A549 (cell line): ENCODE measurements at regions not wholly inside any gene's neighbourhood (a gene's known extent, or its start where the extent isn't known, plus 50 kb on each side); places are given as distances from the start of the nearest gene placed in this dataset.

Source experiments
- ATAC-seq, 2 experiments: fragments of 200-7000 bp in 1 of 2; fragments of >200 bp in 1 of 2; cut with Nextera tagmentation in 1 of 2; cut with Tn5 transposase in 1 of 2; 3 replicates each; pipeline versions ENCODE4 v1.8.0 to v1.9.1; 2018 to 2020; ENCODE audit warnings: mild to moderate bottlenecking in 1 of 2, moderate library complexity in 1 of 2
- CTCF ChIA-PET: fragments of 300-600 bp; sonication (Branson Sonifier 250); formaldehyde crosslinking; extraction: SDS; loops from one replicate; lab custom pipeline; 2021; ENCODE audit warnings: antibody characterized with exemption, inconsistent platforms; lab: Yijun Ruan, JAX
- POLR2A ChIA-PET: fragments of 350-600 bp; formaldehyde crosslinking; extraction: SDS; loops from one replicate; lab custom pipeline; 2021; ENCODE audit warnings: antibody characterized with exemption, inconsistent platforms; lab: Yijun Ruan, JAX
- DNase-seq, 2 experiments: peaks; one replicate each; pipeline versions ENCODE4 v3.0.0 to v3.0.0-alpha.2; 2011 to 2016; ENCODE audit warnings: low read depth in 1 of 2, low spot score in 1 of 2
- FAIRE-seq: peaks from 2 replicates; lab custom pipeline; 2011; peaks lifted over from hg19 to GRCh38; lab: Jason Lieb, UNC
- H3K27ac ChIP-seq, 2 experiments: fragments of >200 bp; sonication (Bioruptor Twin); formaldehyde crosslinking; 3 replicates each; pipeline ENCODE4 v1.5.1; 2016 to 2017
- H3K4me1 ChIP-seq: fragments of >200 bp; sonication (Bioruptor Twin); formaldehyde crosslinking; 3 replicates; pipeline ENCODE4 v1.6.1; 2016
- H3K4me2 ChIP-seq: fragments of >200 bp; sonication (Bioruptor Twin); formaldehyde crosslinking; 3 replicates; pipeline ENCODE4 v1.6.1; 2016
- H3K4me3 ChIP-seq: fragments of >200 bp; sonication (Bioruptor Twin); formaldehyde crosslinking; 3 replicates; pipeline ENCODE4 v1.5.1; 2016
- H3K9me3 ChIP-seq: fragments of >200 bp; sonication (Bioruptor Twin); formaldehyde crosslinking; 3 replicates; pipeline ENCODE4 v1.6.1; 2016
- CBX2 ChIP-seq: fragments of 200-600 bp; sonication (generic); IDR thresholded peaks from 2 replicates; pipeline ENCODE4 v1.6.1; 2016; ENCODE audit warnings: low read depth, mild to moderate bottlenecking, borderline replicate concordance
- EHF ChIP-seq: fragments of 250-450 bp; sonication (Bioruptor Pico); IDR thresholded peaks from 2 replicates; pipeline ENCODE4 v1.5.0; 2020; ENCODE audit warnings: mild to moderate bottlenecking
- EHMT2 ChIP-seq: fragments of 200-600 bp; sonication (generic); IDR thresholded peaks from 2 replicates; pipeline ENCODE4 v1.6.1; 2016; ENCODE audit warnings: antibody characterized with exemption, low read depth, mild to moderate bottlenecking, moderate library complexity
- EP300 ChIP-seq, 2 experiments: fragments of >200 bp; sonication (Bioruptor Twin); formaldehyde crosslinking; IDR thresholded peaks; 2 replicates in 1 of 2; 3 replicates in 1 of 2; pipeline ENCODE4 v1.6.1; 2016 to 2017
- FOSB ChIP-seq: fragments of 250-450 bp; sonication (Bioruptor Pico); IDR thresholded peaks from 2 replicates; pipeline ENCODE4 v1.5.0; 2020; ENCODE audit warnings: mild to moderate bottlenecking, moderate library complexity
- GATA3 ChIP-seq: IDR thresholded peaks from 2 replicates; pipeline ENCODE4 v1.6.1; 2012; ENCODE audit warnings: borderline replicate concordance
- HDAC2 ChIP-seq: fragments of 200-600 bp; sonication (generic); IDR thresholded peaks from 2 replicates; pipeline ENCODE4 v1.6.1; 2016
- HOXA7 ChIP-seq: fragments of 250-450 bp; sonication (Bioruptor Pico); IDR thresholded peaks from 2 replicates; pipeline ENCODE4 v1.5.0; 2020; ENCODE audit warnings: mild to moderate bottlenecking, moderate library complexity
- JUN ChIP-seq, 2 experiments: fragments of >200 bp; sonication (Bioruptor Twin); formaldehyde crosslinking; IDR thresholded peaks; 2 replicates in 1 of 2; 3 replicates in 1 of 2; pipeline ENCODE4 v1.6.1; 2016 to 2017
- JUNB ChIP-seq: fragments of >200 bp; sonication (Bioruptor Twin); formaldehyde crosslinking; IDR thresholded peaks from 2 replicates; pipeline ENCODE4 v1.6.1; 2016
- KDM1A ChIP-seq: fragments of 200-600 bp; sonication (generic); IDR thresholded peaks from 2 replicates; pipeline ENCODE4 v1.6.1; 2016; ENCODE audit warnings: low read depth, mild to moderate bottlenecking
- NFE2L2 ChIP-seq: fragments of 150-350 bp; conservative IDR thresholded peaks from 2 replicates; pipeline ENCODE4 v1.6.1; 2014; ENCODE audit warnings: low read length
- NPAS2 ChIP-seq: fragments of 250-450 bp; sonication (Bioruptor Pico); IDR thresholded peaks from 2 replicates; pipeline ENCODE4 v1.8.0; 2022; ENCODE audit warnings: mild to moderate bottlenecking, moderate library complexity, borderline replicate concordance
- POLR2A ChIP-seq: IDR thresholded peaks from 2 replicates; pipeline ENCODE4 v1.6.1; 2012; ENCODE audit warnings: mild to moderate bottlenecking, low read length
- RNF2 ChIP-seq: fragments of 200-600 bp; sonication (generic); IDR thresholded peaks from 2 replicates; pipeline ENCODE4 v1.6.1; 2016; ENCODE audit warnings: low read depth, mild to moderate bottlenecking, antibody characterized with exemption, moderate library complexity, borderline replicate concordance
- SREBF2 ChIP-seq: fragments of 450-650 bp; IDR thresholded peaks from 2 replicates; pipeline ENCODE4 v1.6.1; 2014; ENCODE audit warnings: mild to moderate bottlenecking, moderate library complexity
- TP53 ChIP-seq: fragments of 250-450 bp; sonication (Bioruptor Pico); IDR thresholded peaks from 2 replicates; pipeline ENCODE4 v1.5.0; 2021; ENCODE audit warnings: mild to moderate bottlenecking, moderate library complexity
- ZC3H11A ChIP-seq: fragments of 450-650 bp; IDR thresholded peaks from 2 replicates; pipeline ENCODE4 v1.6.1; 2014; ENCODE audit warnings: antibody characterized with exemption, mild to moderate bottlenecking
- WGBS: methylation state at CpG from one replicate; pipeline ENCODE4 v1.1.6; 2017; ENCODE audit errors: missing lambda C conversion rate; 5-methylcytosine and 5-hydroxymethylcytosine counted together
- TF ChIP-seq, protein P1 (sequence below): fragments of 450-650 bp; IDR thresholded peaks from 2 replicates; pipeline ENCODE4 v1.6.1; 2014; ENCODE audit warnings: antibody characterized with exemption
- TF ChIP-seq, protein P2 (sequence below): fragments of 150-350 bp; IDR thresholded peaks from 2 replicates; pipeline ENCODE4 v1.6.1; 2014; ENCODE audit warnings: low read depth, mild to moderate bottlenecking, low read length
- TF ChIP-seq, protein P3 (sequence below): fragments of 200-600 bp; sonication (generic); IDR thresholded peaks from 2 replicates; pipeline ENCODE4 v1.6.1; 2016; ENCODE audit warnings: antibody characterized with exemption, mild to moderate bottlenecking, moderate library complexity
- TF ChIP-seq, protein P4 (sequence below): fragments of >200 bp; sonication (Bioruptor Twin); formaldehyde crosslinking; IDR thresholded peaks from 3 replicates; pipeline ENCODE4 v1.6.1; 2016
- TF ChIP-seq, protein P5 (sequence below): fragments of >200 bp; sonication (Bioruptor Twin); formaldehyde crosslinking; IDR thresholded peaks from 2 replicates; pipeline ENCODE4 v1.6.1; 2016

DNA sequence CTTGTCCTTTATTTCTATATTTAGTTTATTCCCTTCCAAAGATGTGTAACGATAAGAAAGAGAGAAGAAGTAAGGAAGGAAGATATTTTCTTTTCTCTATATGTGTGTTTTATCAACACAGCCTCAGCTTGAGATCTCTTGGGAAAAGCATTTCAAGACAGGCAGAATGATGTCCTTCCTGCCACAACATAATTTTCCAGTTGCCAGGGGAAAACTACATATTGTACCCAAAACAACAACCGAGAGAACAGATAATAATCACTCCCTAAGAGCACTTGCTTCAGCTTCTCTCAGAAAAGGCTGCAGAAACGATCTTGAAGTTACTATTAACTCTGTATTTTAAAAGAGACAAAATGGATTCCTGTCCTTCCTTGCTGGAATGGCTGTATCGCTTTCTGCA is 151.4 kb upstream of the ITGB1 start:
- 79% methylated on average over 4 of the region's 4 CpGs for WGBS
- no peaks in the 10 kb centered on the region for H3K9me3 ChIP-seq
- POLR2A ChIA-PET, result no interaction called here
- FAIRE-seq (no peak), ATAC-seq (no peak), DNase-seq (no peak)
- TF ChIP-seq GATA3, result no peak
- TF ChIP-seq, protein P1, sequence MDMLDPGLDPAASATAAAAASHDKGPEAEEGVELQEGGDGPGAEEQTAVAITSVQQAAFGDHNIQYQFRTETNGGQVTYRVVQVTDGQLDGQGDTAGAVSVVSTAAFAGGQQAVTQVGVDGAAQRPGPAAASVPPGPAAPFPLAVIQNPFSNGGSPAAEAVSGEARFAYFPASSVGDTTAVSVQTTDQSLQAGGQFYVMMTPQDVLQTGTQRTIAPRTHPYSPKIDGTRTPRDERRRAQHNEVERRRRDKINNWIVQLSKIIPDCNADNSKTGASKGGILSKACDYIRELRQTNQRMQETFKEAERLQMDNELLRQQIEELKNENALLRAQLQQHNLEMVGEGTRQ, result no peak
- no peak for TF ChIP-seq EHF (CRISPR knock-in tag)
- TF ChIP-seq JUNB, result no peak
- TF ChIP-seq JUN (IDR thresholded peaks at IDR 0.05), result no peak
- TF ChIP-seq KDM1A, result no peak
- TF ChIP-seq HOXA7 (CRISPR knock-in tag), result no peak
- TF ChIP-seq EP300 (IDR thresholded peaks at IDR 0.05), result no peak
- TF ChIP-seq RNF2, result no peak
- TF ChIP-seq NFE2L2, result no peak
- peaks cover 13% of the 10 kb centered on the region for H3K4me1 ChIP-seq
- no peak overlapping the region for H3K4me2 ChIP-seq
- no peak overlapping the region for H3K27ac ChIP-seq
- CTCF ChIA-PET, result interaction anchor here (0.6 to 0.8 kb wide), 2 partner anchors 11 to 90 kb away, joined by 3 read pairs; no protein-coding TSS in a partner anchor
- no peak overlapping the region for H3K4me3 ChIP-seq

DNA sequence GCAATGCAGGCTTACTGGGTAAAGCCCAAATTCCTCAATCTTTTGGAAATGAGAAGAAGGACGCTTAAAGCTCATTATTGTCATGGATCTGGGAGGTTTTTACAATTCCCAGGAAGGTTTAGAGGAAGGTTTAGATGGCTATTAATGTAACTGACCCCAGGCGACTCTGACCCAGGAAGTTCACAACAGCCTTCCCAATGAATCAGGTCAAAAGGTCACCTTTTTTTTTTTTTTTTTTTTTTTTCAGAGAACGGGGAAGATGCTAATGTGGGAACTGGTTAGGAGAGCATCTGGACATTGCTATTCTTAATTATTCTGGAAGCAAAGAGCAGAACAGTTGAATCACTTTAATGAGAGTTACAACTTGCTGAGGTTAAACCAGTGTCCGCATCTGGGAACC is 149.9 kb upstream of the ITGB1 start:
- ChIA-PET CTCF (interaction anchor here (0.9 to 1.4 kb wide), 2 partner anchors 11 to 47 kb away, joined by 6 to 7 read pairs; no protein-coding TSS in a partner anchor), POLR2A (no interaction called here)
- FAIRE-seq (no peak), ATAC-seq (no peak), DNase-seq (no peak)
- H3K27ac ChIP-seq, result no peak overlapping the region
- H3K4me1 ChIP-seq, result no peaks in the 10 kb centered on the region
- 0 out of 3 replicates have a peak, but pooled peaks cover 3% of the 10 kb centered on the region for H3K9me3 ChIP-seq
- TF ChIP-seq HDAC2, result no peak
- TF ChIP-seq, protein P2, sequence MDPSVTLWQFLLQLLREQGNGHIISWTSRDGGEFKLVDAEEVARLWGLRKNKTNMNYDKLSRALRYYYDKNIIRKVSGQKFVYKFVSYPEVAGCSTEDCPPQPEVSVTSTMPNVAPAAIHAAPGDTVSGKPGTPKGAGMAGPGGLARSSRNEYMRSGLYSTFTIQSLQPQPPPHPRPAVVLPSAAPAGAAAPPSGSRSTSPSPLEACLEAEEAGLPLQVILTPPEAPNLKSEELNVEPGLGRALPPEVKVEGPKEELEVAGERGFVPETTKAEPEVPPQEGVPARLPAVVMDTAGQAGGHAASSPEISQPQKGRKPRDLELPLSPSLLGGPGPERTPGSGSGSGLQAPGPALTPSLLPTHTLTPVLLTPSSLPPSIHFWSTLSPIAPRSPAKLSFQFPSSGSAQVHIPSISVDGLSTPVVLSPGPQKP, result no peak
- no peak for TF ChIP-seq TP53 (CRISPR knock-in tag)
- no peak for TF ChIP-seq NPAS2 (CRISPR knock-in tag)
- no peak for TF ChIP-seq EHMT2
- TF ChIP-seq, protein P3, sequence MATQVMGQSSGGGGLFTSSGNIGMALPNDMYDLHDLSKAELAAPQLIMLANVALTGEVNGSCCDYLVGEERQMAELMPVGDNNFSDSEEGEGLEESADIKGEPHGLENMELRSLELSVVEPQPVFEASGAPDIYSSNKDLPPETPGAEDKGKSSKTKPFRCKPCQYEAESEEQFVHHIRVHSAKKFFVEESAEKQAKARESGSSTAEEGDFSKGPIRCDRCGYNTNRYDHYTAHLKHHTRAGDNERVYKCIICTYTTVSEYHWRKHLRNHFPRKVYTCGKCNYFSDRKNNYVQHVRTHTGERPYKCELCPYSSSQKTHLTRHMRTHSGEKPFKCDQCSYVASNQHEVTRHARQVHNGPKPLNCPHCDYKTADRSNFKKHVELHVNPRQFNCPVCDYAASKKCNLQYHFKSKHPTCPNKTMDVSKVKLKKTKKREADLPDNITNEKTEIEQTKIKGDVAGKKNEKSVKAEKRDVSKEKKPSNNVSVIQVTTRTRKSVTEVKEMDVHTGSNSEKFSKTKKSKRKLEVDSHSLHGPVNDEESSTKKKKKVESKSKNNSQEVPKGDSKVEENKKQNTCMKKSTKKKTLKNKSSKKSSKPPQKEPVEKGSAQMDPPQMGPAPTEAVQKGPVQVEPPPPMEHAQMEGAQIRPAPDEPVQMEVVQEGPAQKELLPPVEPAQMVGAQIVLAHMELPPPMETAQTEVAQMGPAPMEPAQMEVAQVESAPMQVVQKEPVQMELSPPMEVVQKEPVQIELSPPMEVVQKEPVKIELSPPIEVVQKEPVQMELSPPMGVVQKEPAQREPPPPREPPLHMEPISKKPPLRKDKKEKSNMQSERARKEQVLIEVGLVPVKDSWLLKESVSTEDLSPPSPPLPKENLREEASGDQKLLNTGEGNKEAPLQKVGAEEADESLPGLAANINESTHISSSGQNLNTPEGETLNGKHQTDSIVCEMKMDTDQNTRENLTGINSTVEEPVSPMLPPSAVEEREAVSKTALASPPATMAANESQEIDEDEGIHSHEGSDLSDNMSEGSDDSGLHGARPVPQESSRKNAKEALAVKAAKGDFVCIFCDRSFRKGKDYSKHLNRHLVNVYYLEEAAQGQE, result no peak
- no peak for TF ChIP-seq ZC3H11A
- no peak for TF ChIP-seq CBX2
- TF ChIP-seq FOSB (CRISPR knock-in tag), result no peak
- TF ChIP-seq, protein P4, sequence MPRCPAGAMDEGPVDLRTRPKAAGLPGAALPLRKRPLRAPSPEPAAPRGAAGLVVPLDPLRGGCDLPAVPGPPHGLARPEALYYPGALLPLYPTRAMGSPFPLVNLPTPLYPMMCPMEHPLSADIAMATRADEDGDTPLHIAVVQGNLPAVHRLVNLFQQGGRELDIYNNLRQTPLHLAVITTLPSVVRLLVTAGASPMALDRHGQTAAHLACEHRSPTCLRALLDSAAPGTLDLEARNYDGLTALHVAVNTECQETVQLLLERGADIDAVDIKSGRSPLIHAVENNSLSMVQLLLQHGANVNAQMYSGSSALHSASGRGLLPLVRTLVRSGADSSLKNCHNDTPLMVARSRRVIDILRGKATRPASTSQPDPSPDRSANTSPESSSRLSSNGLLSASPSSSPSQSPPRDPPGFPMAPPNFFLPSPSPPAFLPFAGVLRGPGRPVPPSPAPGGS, result no peak
- TF ChIP-seq EHF (CRISPR knock-in tag), result no peak
- no peak for TF ChIP-seq POLR2A
- no peak for TF ChIP-seq SREBF2
- TF ChIP-seq KDM1A, result no peak
- TF ChIP-seq, protein P5, sequence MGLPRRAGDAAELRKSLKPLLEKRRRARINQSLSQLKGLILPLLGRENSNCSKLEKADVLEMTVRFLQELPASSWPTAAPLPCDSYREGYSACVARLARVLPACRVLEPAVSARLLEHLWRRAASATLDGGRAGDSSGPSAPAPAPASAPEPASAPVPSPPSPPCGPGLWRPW, result no peak
- WGBS, result 90% methylated on average over 4 of the region's 4 CpGs
- no peak overlapping the region for H3K4me2 ChIP-seq
- H3K4me3 ChIP-seq, result no peak overlapping the region
